IMR-90 (cell line): ENCODE measurements at regions not wholly inside any gene's neighbourhood (a gene's known extent, or its start where the extent isn't known, plus 50 kb on each side); places are given as distances from the start of the nearest gene placed in this dataset.

Source experiments
- ATAC-seq: fragments of 200-7000 bp; cut with Tn5 transposase; 2 replicates; pipeline ENCODE4 v1.9.1; 2020; ENCODE audit warnings: low read depth, mild to moderate bottlenecking, moderate library complexity
- BruUV-seq: library from RNA; stranded (reverse); fragments of 400-500 nt; replicated peaks from 2 replicates; lab custom pipeline; 2021; lab: Mats Ljungman, UMichigan
- CTCF ChIA-PET: fragments of 300-600 bp; formaldehyde crosslinking; extraction: SDS; loops from one replicate; lab custom pipeline; 2021; ENCODE audit warnings: antibody characterized with exemption; lab: Yijun Ruan, JAX
- POLR2A ChIA-PET: fragments of 300-600 bp; sonication (Branson Sonifier 250); formaldehyde crosslinking; loops from one replicate; lab custom pipeline; 2022; ENCODE audit warnings: antibody characterized with exemption; ENCODE audit not compliant: unreplicated experiment; lab: Charles Lee
- DNase-seq: peaks from one replicate; pipeline ENCODE4 v3.0.0; 2013
- H2AFZ ChIP-seq: replicated peaks from 2 replicates; pipeline ENCODE3; 2013; ENCODE audit warnings: low read length, mild to moderate bottlenecking; ENCODE audit not compliant: poor library complexity
- H2AK5ac ChIP-seq: 2 replicates; pipeline ENCODE4 v1.6.1; 2013; ENCODE audit warnings: low read depth, low read length, inconsistent platforms
- H2AK9ac ChIP-seq: replicated peaks from 2 replicates; pipeline ENCODE3; 2013; ENCODE audit warnings: mild to moderate bottlenecking, low read depth, low read length, moderate library complexity; ENCODE audit not compliant: poor library complexity
- H2BK120ac ChIP-seq: 2 replicates; pipeline ENCODE4 v1.6.1; 2013; ENCODE audit warnings: low read depth, low read length, inconsistent platforms
- H2BK15ac ChIP-seq: 3 replicates; pipeline ENCODE4 v1.6.1; 2013; ENCODE audit warnings: low read depth, low read length, inconsistent platforms
- H2BK20ac ChIP-seq: 2 replicates; pipeline ENCODE4 v1.6.1; 2013; ENCODE audit warnings: low read depth, mild to moderate bottlenecking, inconsistent platforms, low read length, moderate library complexity
- H2BK5ac ChIP-seq: 2 replicates; pipeline ENCODE4 v1.6.1; 2013; ENCODE audit warnings: mild to moderate bottlenecking, low read depth, low read length, inconsistent platforms; ENCODE audit not compliant: poor library complexity, severe bottlenecking
- H3K14ac ChIP-seq: replicated peaks from 2 replicates; pipeline ENCODE4 v1.6.1; 2013; ENCODE audit warnings: low read depth, low read length, inconsistent platforms
- H3K18ac ChIP-seq: 2 replicates; pipeline ENCODE4 v1.6.1; 2013; ENCODE audit warnings: low read depth, low read length, control low read depth
- H3K23ac ChIP-seq: 2 replicates; pipeline ENCODE4 v1.6.1; 2013; ENCODE audit warnings: low read depth, low read length, inconsistent platforms
- H3K27ac ChIP-seq: 2 replicates; pipeline ENCODE4 v1.5.1; 2013; ENCODE audit warnings: mild to moderate bottlenecking, control low read depth, low read length; ENCODE audit not compliant: insufficient read depth
- H3K27me3 ChIP-seq: 2 replicates; pipeline ENCODE4 v1.6.1; 2013; ENCODE audit warnings: low read length; ENCODE audit not compliant: control insufficient read depth, insufficient read depth
- H3K36me3 ChIP-seq: 2 replicates; pipeline ENCODE4 v1.6.1; 2013; ENCODE audit warnings: low read length, mixed read lengths; ENCODE audit not compliant: control insufficient read depth, insufficient read depth
- H3K4ac ChIP-seq: 2 replicates; pipeline ENCODE4 v1.6.1; 2013; ENCODE audit warnings: low read depth, low read length, inconsistent platforms
- H3K4me1 ChIP-seq: 2 replicates; pipeline ENCODE4 v1.6.1; 2013; ENCODE audit warnings: low read length, mixed read lengths; ENCODE audit not compliant: control insufficient read depth, insufficient read depth
- H3K4me2 ChIP-seq: 2 replicates; pipeline ENCODE4 v1.6.1; 2013; ENCODE audit warnings: low read depth, mild to moderate bottlenecking, control low read depth, low read length, moderate library complexity
- H3K4me3 ChIP-seq: 2 replicates; pipeline ENCODE4 v1.5.1; 2013; ENCODE audit warnings: low read depth, mild to moderate bottlenecking, control low read depth, low read length, moderate library complexity; ENCODE audit not compliant: insufficient read depth
- H3K56ac ChIP-seq: 2 replicates; pipeline ENCODE4 v1.6.1; 2013; ENCODE audit warnings: low read length, inconsistent platforms; ENCODE audit not compliant: insufficient read depth; ENCODE audit errors: extremely low read depth
- H3K79me1 ChIP-seq, 2 experiments: 2 replicates each; pipeline ENCODE4 v1.6.1; 2013; ENCODE audit warnings: low read length in 2 of 2, inconsistent platforms in 1 of 2, low read depth in 1 of 2
- H3K9ac ChIP-seq: 2 replicates; pipeline ENCODE4 v1.6.1; 2013; ENCODE audit warnings: low read depth, low read length, control low read depth
- H3K9me1 ChIP-seq: 2 replicates; pipeline ENCODE4 v1.6.1; 2013; ENCODE audit warnings: low read length, inconsistent platforms; ENCODE audit not compliant: insufficient read depth
- H3K9me3 ChIP-seq: 2 replicates; pipeline ENCODE4 v1.6.1; 2013; ENCODE audit warnings: low read length; ENCODE audit not compliant: control insufficient read depth, insufficient read depth
- H4K20me1 ChIP-seq: 2 replicates; pipeline ENCODE4 v1.6.1; 2013; ENCODE audit warnings: low read length, inconsistent platforms; ENCODE audit not compliant: insufficient read depth
- H4K5ac ChIP-seq: 2 replicates; pipeline ENCODE4 v1.6.1; 2013; ENCODE audit warnings: mild to moderate bottlenecking, low read depth, low read length, control low read depth
- H4K8ac ChIP-seq, 2 experiments: 2 replicates each; pipeline ENCODE4 v1.6.1; 2013; ENCODE audit warnings: low read depth in 2 of 2, low read length in 2 of 2, control low read depth in 1 of 2, inconsistent platforms in 1 of 2
- H4K91ac ChIP-seq: 2 replicates; pipeline ENCODE4 v1.6.1; 2013; ENCODE audit warnings: low read depth, low read length, inconsistent platforms; ENCODE audit not compliant: insufficient read depth
- BHLHE40 ChIP-seq: fragments of 150-350 bp; IDR thresholded peaks from 2 replicates; pipeline ENCODE4 v1.6.1; 2016; ENCODE audit warnings: mild to moderate bottlenecking, low read depth, low read length
- NFE2L2 ChIP-seq: fragments of 150-350 bp; IDR thresholded peaks from 2 replicates; pipeline ENCODE4 v1.6.1; 2016; ENCODE audit warnings: low read depth, mild to moderate bottlenecking, low read length
- POLR2A ChIP-seq: IDR thresholded peaks from 2 replicates; pipeline ENCODE4 v1.6.1; 2012; ENCODE audit warnings: mild to moderate bottlenecking, low read depth, low read length
- WGBS, 2 experiments: methylation state at CpG; one replicate each; pipeline versions ENCODE4 v1.1.5 to v1.1.7; 2013; ENCODE audit warnings: missing lambda C conversion rate in 2 of 2; ENCODE audit not compliant: insufficient read length in 1 of 2; ENCODE audit errors: extremely low coverage in 2 of 2; 5-methylcytosine and 5-hydroxymethylcytosine counted together
- dilution Hi-C: fragments of 300-500 bp; cut with HindIII; formaldehyde crosslinking; loops from one replicate; pipeline ENCODE4 v1.14.3; 2018; ENCODE audit warnings: low sequenced_read_pairs; ENCODE audit not compliant: unreplicated experiment
- in situ Hi-C: fragments of 300-500 bp; cut with MboI; formaldehyde crosslinking; loops from 3 replicates; pipeline ENCODE4 v1.14.3; 2019; ENCODE audit warnings: low sequenced_read_pairs, inconsistent platforms, mixed read lengths
- intact Hi-C: fragments of 100-400 bp; cut with micrococcal nuclease; formaldehyde crosslinking; loops from 2 replicates; pipeline ENCODE4 v1.10.0; 2022

DNA sequence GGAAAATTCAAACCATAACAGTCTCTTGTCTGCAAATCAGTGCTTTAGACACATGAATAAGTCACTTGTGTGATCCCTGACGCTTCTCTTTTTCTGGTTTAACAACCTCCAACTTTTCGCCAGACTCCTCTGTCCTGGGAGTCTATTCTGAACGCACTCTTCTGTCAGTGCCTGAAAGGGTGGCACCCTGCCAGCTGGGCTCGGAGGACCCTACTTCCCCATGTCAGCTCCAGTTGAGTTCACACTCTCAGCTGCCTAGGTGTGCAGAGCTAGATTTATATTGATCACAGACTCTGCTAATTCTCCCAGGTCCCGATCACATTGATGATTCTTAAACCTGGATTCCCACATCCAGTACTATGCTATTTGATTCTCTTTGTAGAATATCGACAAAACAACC is 649.1 kb downstream of the BNC2 start:
- H3K18ac ChIP-seq: no peak overlapping the region

More for the DNA sequence above, 649.1 kb downstream of the BNC2 start:
- no peak overlapping the region for H2BK120ac ChIP-seq
- no CpG with 5 or more reads among the region's 6 CpGs for WGBS, 2 experiments
- no peak overlapping the region for H2AK9ac ChIP-seq
- ATAC-seq (no peak), DNase-seq (no peak)
- H3K9ac ChIP-seq: no peak overlapping the region
- no peak overlapping the region for H3K27ac ChIP-seq
- no peak overlapping the region for H2AFZ ChIP-seq
- H3K4me3 ChIP-seq: no peak overlapping the region
- no peak overlapping the region for H2BK15ac ChIP-seq
- CTCF ChIA-PET: interaction anchor here (0.6 kb wide), 1 partner anchor 250 kb away, joined by 3 read pairs; no protein-coding TSS in a partner anchor
- H3K9me1 ChIP-seq: no peaks in the 10 kb centered on the region
- no peak overlapping the region for H2AK5ac ChIP-seq
- POLR2A ChIA-PET: no interaction called here
- no peak overlapping the region; the same call in 1 of the 2 replicates for H4K5ac ChIP-seq
- H3K14ac ChIP-seq: no peak overlapping the region
- no peaks in the 10 kb centered on the region for H3K27me3 ChIP-seq
- in situ Hi-C loops: no loop called here
- no peak overlapping the region for H3K23ac ChIP-seq
- intact Hi-C loops: no loop called here
- H3K4me1 ChIP-seq: peaks cover 2% of the 10 kb centered on the region; the same call in 1 of the 2 replicates
- no peaks in the 10 kb centered on the region for H3K36me3 ChIP-seq
- no TSS peak for BruUV-seq
- no peaks in the 10 kb centered on the region for H3K9me3 ChIP-seq
- no peak overlapping the region for H4K8ac ChIP-seq
- H4K91ac ChIP-seq: no peak overlapping the region
- no peak for TF ChIP-seq POLR2A
- no peak for TF ChIP-seq BHLHE40
- TF ChIP-seq NFE2L2: no peak
- H3K4me2 ChIP-seq: no peak overlapping the region
- H2BK20ac ChIP-seq: no peak overlapping the region
- no peaks in the 10 kb centered on the region for H3K79me1 ChIP-seq
- no peak overlapping the region for H3K4ac ChIP-seq
- no peak overlapping the region for H3K56ac ChIP-seq
- no peaks in the 10 kb centered on the region for H4K20me1 ChIP-seq
- dilution Hi-C loops: no loop called here
- no peak overlapping the region for H2BK5ac ChIP-seq
